Esophagus muscularis mucosa (tissue), 4 donors: ENCODE measurements at regions not wholly inside any gene's neighbourhood (a gene's known extent, or its start where the extent isn't known, plus 50 kb on each side); places are given as distances from the start of the nearest gene placed in this dataset.
A peak's percentile ranks its signal among the peaks of the same experiment; 100 is the strongest.
"Not testable (repeated sequence)": the region's sequence is repeated elsewhere in the genome, so short reads cannot be mapped to it uniquely, and the experiment has no call there.

Source experiments
- DNase-seq: peaks from one replicate; pipeline ENCODE4 v3.0.0-alpha.2; 2017; ENCODE audit errors: extremely low spot score
- H3K27ac ChIP-seq, 4 donors: fragments of 200-600 bp; sonication (generic); replicated peaks in 1 of 4; 1 replicate in 3 of 4; 2 replicates in 1 of 4; pipeline ENCODE4 v1.5.1; 2016 to 2019; ENCODE audit warnings: mild to moderate bottlenecking in 1 of 4
- H3K27me3 ChIP-seq, 4 donors: fragments of 200-600 bp; sonication (generic); one replicate each; pipeline versions ENCODE4 v1.5.1 to v1.6.0; 2016 to 2019
- H3K36me3 ChIP-seq, 4 donors: fragments of 200-600 bp; sonication (generic); one replicate each; pipeline ENCODE4 v1.5.1; 2016 to 2019
- H3K4me1 ChIP-seq, 4 donors: fragments of 200-600 bp; sonication (generic); one replicate each; pipeline ENCODE4 v1.5.1; 2016 to 2019
- H3K4me3 ChIP-seq, 4 donors: fragments of 200-600 bp; sonication (generic); 1 replicate in 2 of 4; 2 replicates in 2 of 4; pipeline ENCODE4 v1.5.1; 2016 to 2019; ENCODE audit warnings: mild to moderate bottlenecking in 4 of 4, moderate library complexity in 1 of 4
- H3K9me3 ChIP-seq, 4 donors: fragments of 200-600 bp; sonication (generic); 1 replicate in 3 of 4; 2 replicates in 1 of 4; pipeline ENCODE4 v1.5.1; 2016 to 2019
- EP300 ChIP-seq: sonication (generic); formaldehyde crosslinking; IDR thresholded peaks from one replicate; pipeline ENCODE4 v1.6.1; 2017; ENCODE audit warnings: antibody characterized with exemption
- POLR2A ChIP-seq: fragments of 450-650 bp; IDR thresholded peaks from one replicate; pipeline ENCODE4 v1.6.1; 2017; ENCODE audit warnings: antibody characterized with exemption, moderate library complexity, mild to moderate bottlenecking, low read depth
- POLR2AphosphoS5 ChIP-seq, 2 donors: sonication (generic); formaldehyde crosslinking; IDR thresholded peaks; one replicate each; pipeline ENCODE4 v1.6.1; 2017; ENCODE audit warnings: antibody characterized with exemption in 2 of 2
- WGBS: methylation state at CpG from one replicate; pipeline ENCODE4 v1.1.5; 2018; 5-methylcytosine and 5-hydroxymethylcytosine counted together
- intact Hi-C: fragments of 100-400 bp; cut with DNase I; formaldehyde crosslinking; loops from one replicate; pipeline ENCODE4 v1.15.1; 2023
- TF ChIP-seq, protein P1 (sequence below), 3 experiments: fragments of 200-600 bp in 2 of 3; fragments of 450-650 bp in 1 of 3; sonication (generic) in 2 of 3; IDR thresholded peaks; one replicate each; pipeline ENCODE4 v1.5.1; 2017 to 2019; ENCODE audit warnings: antibody characterized with exemption in 3 of 3, mild to moderate bottlenecking in 2 of 3, moderate library complexity in 1 of 3

DNA sequence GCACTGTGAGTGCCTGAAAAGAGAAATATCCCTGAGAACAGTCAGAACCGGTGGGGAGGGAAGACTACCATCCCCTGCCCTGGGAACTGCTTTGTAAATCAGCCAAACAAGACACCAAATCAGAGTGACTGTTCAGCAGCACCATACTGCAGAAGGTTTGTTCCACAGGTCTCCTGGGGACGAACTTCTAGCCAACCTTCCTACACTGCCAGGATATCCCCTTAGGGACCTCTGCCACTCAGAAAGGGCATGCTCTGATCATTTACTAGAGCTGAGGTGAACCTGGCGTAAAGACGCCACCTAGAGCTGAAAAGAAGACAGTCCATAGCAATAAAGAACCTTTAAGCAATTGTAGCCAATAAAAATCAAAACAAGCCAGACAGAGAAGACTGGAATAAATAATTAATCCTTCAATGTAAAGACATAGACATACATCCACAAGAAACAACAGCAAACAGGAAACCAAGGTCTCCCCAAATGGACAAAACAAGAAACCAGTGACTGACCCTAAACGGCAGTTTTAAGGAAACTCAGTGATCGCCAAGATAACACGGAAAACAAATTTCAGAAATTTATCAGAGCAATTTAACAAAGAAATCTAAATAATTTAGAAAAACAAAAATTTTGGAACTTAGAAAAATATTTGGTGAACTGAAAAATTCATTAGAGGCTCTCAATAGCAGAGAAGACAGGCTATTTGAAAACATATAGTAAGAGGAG is 228.1 kb upstream of the AMIGO2 start:
- H3K27ac ChIP-seq: no peak overlapping the region
- TF ChIP-seq POLR2A: no peak
- TF ChIP-seq, protein P1, sequence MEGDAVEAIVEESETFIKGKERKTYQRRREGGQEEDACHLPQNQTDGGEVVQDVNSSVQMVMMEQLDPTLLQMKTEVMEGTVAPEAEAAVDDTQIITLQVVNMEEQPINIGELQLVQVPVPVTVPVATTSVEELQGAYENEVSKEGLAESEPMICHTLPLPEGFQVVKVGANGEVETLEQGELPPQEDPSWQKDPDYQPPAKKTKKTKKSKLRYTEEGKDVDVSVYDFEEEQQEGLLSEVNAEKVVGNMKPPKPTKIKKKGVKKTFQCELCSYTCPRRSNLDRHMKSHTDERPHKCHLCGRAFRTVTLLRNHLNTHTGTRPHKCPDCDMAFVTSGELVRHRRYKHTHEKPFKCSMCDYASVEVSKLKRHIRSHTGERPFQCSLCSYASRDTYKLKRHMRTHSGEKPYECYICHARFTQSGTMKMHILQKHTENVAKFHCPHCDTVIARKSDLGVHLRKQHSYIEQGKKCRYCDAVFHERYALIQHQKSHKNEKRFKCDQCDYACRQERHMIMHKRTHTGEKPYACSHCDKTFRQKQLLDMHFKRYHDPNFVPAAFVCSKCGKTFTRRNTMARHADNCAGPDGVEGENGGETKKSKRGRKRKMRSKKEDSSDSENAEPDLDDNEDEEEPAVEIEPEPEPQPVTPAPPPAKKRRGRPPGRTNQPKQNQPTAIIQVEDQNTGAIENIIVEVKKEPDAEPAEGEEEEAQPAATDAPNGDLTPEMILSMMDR (IDR thresholded peaks at IDR 0.05): peak; percentile 39 to 47 (median 44)
- no peaks in the 10 kb centered on the region for H3K9me3 ChIP-seq
- 60% methylated on average over 7 of the region's 7 CpGs for WGBS
- H3K4me3 ChIP-seq: no peak overlapping the region
- peak; percentile 64 for DNase-seq
- H3K36me3 ChIP-seq: no peaks in the 10 kb centered on the region
- H3K27me3 ChIP-seq: no peaks in the 10 kb centered on the region
- intact Hi-C loops: loop anchor here (2.0 kb wide), 1 partner anchor 275 kb away; no protein-coding TSS in a partner anchor
- peaks cover 0 to 3% (median 0%) of the 10 kb centered on the region in 4 donors for H3K4me1 ChIP-seq

DNA sequence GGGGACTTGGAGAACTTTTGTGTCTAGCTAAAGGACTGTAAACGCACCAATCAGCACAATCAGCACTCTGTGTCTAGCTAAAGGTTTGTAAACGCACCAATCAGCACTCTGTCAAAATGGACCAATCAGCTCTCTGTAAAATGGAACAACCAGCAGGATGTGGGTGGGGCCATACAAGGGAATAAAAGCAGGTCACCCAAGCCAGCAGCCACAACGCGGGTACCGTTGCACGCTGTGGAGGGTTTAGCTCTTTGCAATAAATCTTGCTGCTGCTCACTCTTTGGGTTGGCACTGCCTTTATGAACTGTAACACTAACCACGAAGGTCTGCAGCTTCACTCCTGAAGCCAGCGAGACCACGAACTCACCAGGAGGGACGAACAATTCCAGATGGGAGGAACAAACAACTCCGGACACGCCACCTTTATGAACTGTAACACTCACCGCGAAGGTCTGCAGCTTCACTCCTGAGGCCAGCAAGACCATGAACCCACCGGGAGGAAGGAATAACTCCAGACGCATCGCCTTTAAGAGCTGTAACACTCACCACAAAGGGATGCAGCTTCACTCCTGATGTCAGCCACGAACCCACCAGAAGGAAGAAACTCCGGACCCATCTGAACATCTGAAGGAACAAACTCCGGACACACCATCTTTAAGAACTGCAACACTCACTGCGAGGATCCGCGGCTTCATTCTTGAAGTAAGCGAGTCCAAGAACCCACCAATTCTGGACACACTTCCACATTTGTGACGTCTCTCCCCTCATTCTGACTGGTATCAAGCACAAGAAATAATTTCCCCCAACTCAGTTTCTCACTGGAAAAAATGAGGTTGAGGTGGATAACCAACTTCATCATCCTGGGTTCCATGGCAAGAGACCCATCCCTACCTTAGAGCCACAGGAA is 227.3 kb upstream of the AMIGO2 start:
- WGBS: 75% methylated on average over 25 of the region's 25 CpGs
- not testable (repeated sequence) for H3K36me3 ChIP-seq
- DNase-seq: peak; percentile 91

DNA sequence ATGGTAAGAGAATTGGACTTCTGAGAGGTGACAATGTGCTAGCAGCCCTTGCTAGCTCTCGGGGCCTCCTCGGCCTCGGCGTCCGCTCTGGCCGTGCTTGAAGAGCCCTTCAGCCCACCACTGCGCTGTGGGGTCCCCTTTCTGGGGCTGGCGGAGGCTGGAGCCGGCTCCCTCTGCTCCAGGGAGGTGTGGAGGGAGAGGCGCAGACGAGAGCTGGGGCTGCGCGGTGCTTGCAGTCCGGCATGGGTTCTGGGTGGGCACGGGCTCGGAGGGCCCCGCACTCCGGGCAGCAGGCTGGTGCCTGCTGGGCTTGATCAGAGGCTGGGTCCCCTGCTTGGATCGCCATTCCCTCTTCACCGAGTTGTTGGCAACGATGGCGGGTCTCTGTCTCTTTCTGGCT is 226.4 kb upstream of the AMIGO2 start:
- H3K27ac ChIP-seq: no peak overlapping the region
- peaks cover 0 to 3% (median 0%) of the 10 kb centered on the region in 4 donors for H3K4me1 ChIP-seq
- H3K4me3 ChIP-seq: no peak overlapping the region
- no peak for TF ChIP-seq POLR2AphosphoS5 (IDR thresholded peaks at IDR 0.05)
- no peak for TF ChIP-seq POLR2A
- no peak for TF ChIP-seq EP300
- H3K9me3 ChIP-seq: no peaks in the 10 kb centered on the region
- H3K27me3 ChIP-seq: no peaks in the 10 kb centered on the region
- intact Hi-C loops: no loop called here
- no peaks in the 10 kb centered on the region for H3K36me3 ChIP-seq
- 92% methylated on average over 17 of the region's 22 CpGs for WGBS
- no peak for DNase-seq

More for the DNA sequence above, 227.3 kb upstream of the AMIGO2 start:
- H3K9me3 ChIP-seq, H3K27me3 ChIP-seq, H3K27ac ChIP-seq, intact Hi-C loops, H3K4me1 ChIP-seq: not testable (repeated sequence)
- H3K4me3 ChIP-seq: peak overlapping the region in 1 of 4 donors; percentile 6

DNA sequence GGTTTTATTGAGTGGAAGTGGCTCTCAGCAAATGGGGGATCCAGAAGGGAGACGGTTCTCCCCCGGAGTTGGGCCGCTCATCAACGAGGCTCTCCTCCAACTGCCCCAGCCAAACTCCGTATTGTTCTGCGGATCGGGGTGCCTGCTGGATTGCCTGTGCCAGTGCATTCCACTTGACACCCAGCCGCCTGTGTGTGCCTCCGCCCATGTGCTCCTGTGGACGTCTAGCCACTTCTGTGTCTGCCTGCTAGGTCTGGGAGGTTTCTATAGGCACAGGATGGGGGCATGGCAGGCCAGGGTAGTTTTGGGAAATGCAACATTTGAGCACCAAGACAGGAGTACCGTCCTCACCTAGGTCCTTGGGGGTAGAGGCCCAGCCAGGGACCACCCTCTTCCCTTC is 225.7 kb upstream of the AMIGO2 start:
- Histone ChIP-seq H3K27me3 (no peaks in the 10 kb centered on the region), H3K36me3 (no peaks in the 10 kb centered on the region), H3K27ac (no peak overlapping the region), H3K4me1 (peaks cover 0 to 3% (median 0%) of the 10 kb centered on the region in 4 donors), H3K9me3 (no peaks in the 10 kb centered on the region), H3K4me3 (no peak overlapping the region)
- 91% methylated on average over 10 of the region's 11 CpGs for WGBS
- TF ChIP-seq, protein P1 (IDR thresholded peaks at IDR 0.05): no peak
- TF ChIP-seq EP300 (no peak), POLR2A (no peak), POLR2AphosphoS5 (IDR thresholded peaks at IDR 0.05) (no peak)
- intact Hi-C loops: no loop called here
- DNase-seq: no peak

DNA sequence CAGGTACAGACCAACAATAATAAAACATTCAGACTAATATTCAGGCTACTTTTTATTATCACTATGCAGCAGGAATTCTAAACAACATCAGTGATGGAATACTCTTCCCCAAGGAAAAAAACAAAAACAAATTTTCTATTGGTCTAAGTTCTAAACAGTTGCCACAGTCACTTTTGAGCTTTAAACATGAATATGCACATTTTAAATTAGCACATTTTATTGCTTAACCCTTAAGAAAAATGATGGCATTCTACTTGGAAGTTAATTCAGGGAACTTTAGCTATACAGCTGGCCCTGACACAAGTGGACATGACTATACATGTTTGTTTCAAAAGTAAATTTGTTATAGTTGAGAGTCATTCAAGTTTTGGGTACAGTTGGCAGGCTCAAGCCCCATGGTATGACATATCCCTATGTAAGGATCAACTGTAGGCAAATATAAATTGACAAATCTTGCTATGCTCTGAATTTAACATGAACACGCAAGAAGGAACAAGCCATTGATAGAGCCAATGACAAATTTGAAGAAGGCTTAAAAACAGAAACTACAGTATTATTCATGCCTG is 224.3 kb upstream of the AMIGO2 start:
- H3K4me1 ChIP-seq: peaks cover 0 to 3% (median 0%) of the 10 kb centered on the region in 4 donors
- H3K27me3 ChIP-seq: no peaks in the 10 kb centered on the region
- no peak overlapping the region for H3K27ac ChIP-seq
- H3K9me3 ChIP-seq: no peaks in the 10 kb centered on the region
- no peak overlapping the region for H3K4me3 ChIP-seq
- no peak for DNase-seq
- WGBS: 95% methylated on average over 1 of the region's 1 CpG
- intact Hi-C loops: no loop called here
- no peaks in the 10 kb centered on the region for H3K36me3 ChIP-seq
- TF ChIP-seq POLR2AphosphoS5 (IDR thresholded peaks at IDR 0.05) (no peak), EP300 (no peak), POLR2A (no peak)
- TF ChIP-seq, protein P1 (IDR thresholded peaks at IDR 0.05): no peak
